ENCODE measurements at regions not wholly inside any gene's neighbourhood (a gene's known extent, or its start where the extent isn't known, plus 50 kb on each side); places are given as distances from the start of the nearest gene placed in this dataset.

- DNase-seq: no peak
These were observed 158.1 kb upstream of the VCX3A start for GRCh38 chrX:6693051-6693450.

- DNase-seq: no peak
These were observed 150.6 kb upstream of the VCX3A start for GRCh38 chrX:6685489-6685888.

GRCh38 chrX:6683353-6683752 is 148.4 kb upstream of the VCX3A start:
- no peak for DNase-seq

- no peak for DNase-seq
These were observed 146.7 kb upstream of the VCX3A start for GRCh38 chrX:6681521-6682145.

GRCh38 chrX:6679988-6680387 is 145.1 kb upstream of the VCX3A start:
- no peak for DNase-seq

GRCh38 chrX:6679550-6679949 is 144.6 kb upstream of the VCX3A start:
- DNase-seq: no peak

- DNase-seq: no peak
These were observed 143.4 kb upstream of the VCX3A start for GRCh38 chrX:6678313-6678712.

GRCh38 chrX:6674734-6675133 is 139.8 kb upstream of the VCX3A start:
- DNase-seq: no peak

- no peak for DNase-seq
These were observed 132.3 kb upstream of the VCX3A start for GRCh38 chrX:6667048-6667768.

GRCh38 chrX:6666624-6667023 is 131.7 kb upstream of the VCX3A start:
- no peak for DNase-seq

- no peak for DNase-seq
These were observed 126.8 kb upstream of the VCX3A start for GRCh38 chrX:6661736-6662135.

- DNase-seq: no peak
These were observed 125.8 kb upstream of the VCX3A start for GRCh38 chrX:6660567-6661264.

- DNase-seq: no peak
These were observed 110.3 kb upstream of the VCX3A start for GRCh38 chrX:6645216-6645615.

GRCh38 chrX:6644411-6644810 is 109.5 kb upstream of the VCX3A start:
- no peak for DNase-seq

GRCh38 chrX:6640727-6641126 is 105.8 kb upstream of the VCX3A start:
- DNase-seq: no peak

- no peak for DNase-seq
These were observed 79.6 kb upstream of the VCX3A start for GRCh38 chrX:6614506-6614905.

GRCh38 chrX:6599230-6599860 is 64.4 kb upstream of the VCX3A start:
- DNase-seq: no peak

Data from HCEC 1CT (cell line).